HT-29 (cell line): ENCODE measurements at regions not wholly inside any gene's neighbourhood (a gene's known extent, or its start where the extent isn't known, plus 50 kb on each side); places are given as distances from the start of the nearest gene placed in this dataset.
"Not testable (repeated sequence)": the region's sequence is repeated elsewhere in the genome, so short reads cannot be mapped to it uniquely, and the experiment has no call there.

Experiments
- DNase-seq: peaks from one replicate; pipeline ENCODE4 v3.0.0-alpha.2; 2015; ENCODE audit warnings: low spot score

DNA sequence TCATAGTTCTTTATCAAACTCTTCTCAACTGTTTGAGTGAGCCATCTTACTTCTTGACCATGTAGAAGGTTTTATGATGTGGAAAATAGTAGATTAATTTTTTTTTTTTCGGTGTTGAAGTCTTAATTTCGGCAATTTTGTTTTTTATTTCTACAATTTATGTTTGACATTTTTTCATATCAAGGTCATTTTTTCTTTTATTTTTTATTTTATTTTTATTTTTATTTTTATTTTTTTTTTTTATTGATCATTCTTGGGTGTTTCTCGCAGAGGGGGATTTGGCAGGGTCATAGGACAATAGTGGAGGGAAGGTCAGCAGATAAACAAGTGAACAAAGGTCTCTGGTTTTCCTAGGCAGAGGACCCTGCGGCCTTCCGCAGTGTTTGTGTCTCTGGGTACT is 203.8 kb upstream of the CBLB start:
- not testable (repeated sequence) for DNase-seq

- not testable (repeated sequence) for DNase-seq
Observed at GRCh38 chr3:106073806-106074205, 205.0 kb upstream of the CBLB start.

GRCh38 chr3:106075731-106076130 is 206.9 kb upstream of the CBLB start:
- not testable (repeated sequence) for DNase-seq

GRCh38 chr3:106078635-106079034 is 209.8 kb upstream of the CBLB start:
- DNase-seq = no peak

DNA sequence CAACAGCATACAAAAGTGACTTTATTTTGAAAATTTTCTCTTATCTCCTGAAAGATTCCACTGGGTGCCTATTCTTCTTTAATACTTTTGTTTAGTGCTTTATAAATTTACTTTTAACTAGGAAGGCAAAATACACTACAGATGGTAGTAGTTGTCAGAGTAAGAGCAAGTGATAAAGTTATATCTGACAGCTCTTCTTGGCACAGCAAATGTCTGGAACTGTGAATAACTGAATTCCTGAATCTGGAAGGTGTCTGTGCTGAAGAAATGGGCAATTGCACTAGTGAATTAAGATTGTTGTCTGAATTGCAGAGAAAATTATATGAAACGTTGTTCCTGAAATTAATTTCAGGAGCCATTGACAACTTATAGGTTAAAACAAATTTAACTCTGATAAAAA is 213.8 kb upstream of the CBLB start:
- no peak for DNase-seq

- no peak for DNase-seq
Observed at GRCh38 chr3:106083207-106083606, 214.4 kb upstream of the CBLB start.

DNA sequence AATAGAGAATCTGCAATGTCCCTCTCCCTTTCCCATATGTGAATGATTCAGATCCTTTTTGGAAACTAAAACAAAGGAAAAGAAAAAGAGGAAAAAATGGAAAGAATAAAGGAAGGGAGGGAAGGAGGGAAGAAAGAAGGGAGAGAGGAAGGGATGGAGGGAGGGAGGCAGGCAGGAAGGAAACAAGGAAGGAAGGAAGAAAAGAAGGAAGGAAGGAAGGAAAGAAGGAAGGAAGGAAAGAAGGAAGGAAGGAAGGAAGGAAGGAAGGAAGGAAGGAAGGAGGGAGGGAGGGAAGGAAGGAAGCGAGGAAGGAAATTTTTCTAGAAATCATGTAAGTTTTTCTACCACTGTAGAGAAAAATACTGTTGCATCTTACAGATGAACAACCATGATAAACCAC is 215.0 kb upstream of the CBLB start:
- no peak for DNase-seq

- no peak for DNase-seq
Observed at GRCh38 chr3:106086038-106086437, 217.2 kb upstream of the CBLB start.

DNA sequence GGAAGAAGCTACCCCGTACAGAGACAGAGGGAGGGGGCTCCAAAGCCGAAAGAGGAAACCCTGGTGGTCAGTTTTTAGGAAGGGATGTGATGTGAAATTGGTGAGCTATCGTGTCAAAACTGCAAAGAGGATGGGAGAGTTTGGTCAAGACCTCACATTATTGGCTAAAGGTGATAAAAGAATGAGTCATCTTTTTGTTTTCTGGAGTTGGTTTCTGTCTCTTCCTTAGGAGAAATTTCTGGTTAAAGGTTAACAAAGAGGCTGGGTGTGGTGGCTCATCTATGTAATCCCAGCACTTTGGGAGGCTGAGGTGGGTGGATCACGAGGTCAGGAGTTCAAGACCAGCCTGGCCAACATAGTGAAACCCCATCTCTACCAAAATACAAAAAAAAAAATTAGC is 217.8 kb upstream of the CBLB start:
- no peak for DNase-seq

- DNase-seq = no peak
Observed at GRCh38 chr3:106088304-106088703, 219.5 kb upstream of the CBLB start.

- no peak for DNase-seq
Observed at GRCh38 chr3:106088899-106089298, 220.1 kb upstream of the CBLB start.

GRCh38 chr3:106089806-106090205 is 221.0 kb upstream of the CBLB start:
- DNase-seq = no peak

- DNase-seq = no peak
Observed at GRCh38 chr3:106092792-106093191, 224.0 kb upstream of the CBLB start.

DNA sequence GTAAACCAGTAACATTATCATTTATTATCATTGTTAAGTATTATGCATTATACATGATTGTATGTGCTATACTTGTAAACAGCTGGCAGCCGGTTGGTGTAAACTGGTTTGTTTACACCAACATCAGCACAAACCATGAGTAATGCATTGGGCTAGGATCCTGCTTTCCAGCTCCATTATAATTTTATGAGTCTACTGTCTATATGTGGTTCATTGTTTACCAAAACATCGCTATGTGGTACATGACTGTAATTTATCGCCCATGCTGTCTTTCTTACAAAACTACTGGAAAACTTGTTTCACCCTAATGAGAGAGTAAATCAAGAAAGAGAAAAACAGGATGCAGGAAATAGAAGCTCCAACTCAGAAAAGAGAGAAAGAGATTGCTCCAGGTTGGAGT is 224.8 kb upstream of the CBLB start:
- DNase-seq = no peak

GRCh38 chr3:106097817-106098435 is 229.1 kb upstream of the CBLB start:
- DNase-seq = no peak

DNA sequence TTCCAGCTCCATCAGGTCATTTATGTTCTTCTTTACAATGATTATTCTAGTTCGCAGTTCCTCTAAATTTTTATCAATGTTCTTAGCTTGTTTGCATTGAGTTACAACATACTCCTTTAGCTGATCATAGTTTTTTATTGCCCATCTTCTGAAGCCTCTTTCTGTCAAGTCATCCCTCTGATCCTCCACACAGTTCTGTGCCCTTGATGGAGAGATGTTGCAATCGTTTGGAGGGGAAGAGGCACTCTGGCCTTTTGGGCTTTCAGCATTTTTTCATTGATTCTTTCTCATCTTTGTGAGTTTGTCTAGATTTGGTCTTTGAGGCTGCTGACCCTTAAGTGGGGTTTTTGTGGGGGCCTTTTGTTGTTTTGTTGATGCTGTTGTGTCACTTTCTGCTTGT is 234.6 kb upstream of the CBLB start:
- no peak for DNase-seq

DNA sequence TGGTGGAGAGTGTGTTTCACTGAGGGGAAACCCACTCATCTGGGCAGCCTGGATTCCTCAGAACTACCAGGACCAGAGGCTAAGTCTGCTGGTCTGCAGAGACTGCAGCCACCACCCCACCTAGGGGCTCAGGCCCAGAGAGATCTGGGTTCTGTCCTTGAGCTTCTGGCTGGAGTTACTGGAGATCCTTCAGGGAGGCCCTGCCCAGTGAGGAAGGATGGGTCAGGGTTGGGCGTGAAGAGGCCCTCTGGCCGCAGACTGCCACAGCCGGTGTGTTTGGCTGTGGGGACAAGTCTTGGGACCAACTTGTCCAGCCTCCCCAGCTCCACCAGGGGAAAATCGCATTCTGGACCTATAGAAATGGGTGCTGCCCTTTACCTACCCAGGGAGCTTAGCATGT is 235.3 kb upstream of the CBLB start:
- DNase-seq = no peak

GRCh38 chr3:106108925-106109324 is 240.1 kb upstream of the CBLB start:
- DNase-seq = no peak

DNA sequence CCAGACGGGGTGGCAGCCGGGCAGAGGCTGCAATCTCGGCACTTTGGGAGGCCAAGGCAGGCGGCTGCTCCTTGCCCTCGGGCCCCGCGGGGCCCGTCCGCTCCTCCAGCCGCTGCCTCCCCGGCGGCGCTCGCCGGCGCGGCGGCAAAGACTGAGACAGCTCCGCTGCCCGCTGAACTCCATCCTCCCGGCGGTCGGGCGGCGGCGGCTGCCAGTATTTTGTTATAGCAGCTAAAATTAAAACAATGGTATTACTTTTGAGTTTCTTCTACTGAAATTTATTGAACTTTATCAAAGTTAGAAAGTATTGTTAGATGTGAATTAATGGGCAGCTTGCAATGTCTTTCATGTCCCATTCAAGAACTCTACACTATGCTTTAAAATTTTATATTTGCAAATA is 243.7 kb upstream of the CBLB start:
- not testable (repeated sequence) for DNase-seq

DNA sequence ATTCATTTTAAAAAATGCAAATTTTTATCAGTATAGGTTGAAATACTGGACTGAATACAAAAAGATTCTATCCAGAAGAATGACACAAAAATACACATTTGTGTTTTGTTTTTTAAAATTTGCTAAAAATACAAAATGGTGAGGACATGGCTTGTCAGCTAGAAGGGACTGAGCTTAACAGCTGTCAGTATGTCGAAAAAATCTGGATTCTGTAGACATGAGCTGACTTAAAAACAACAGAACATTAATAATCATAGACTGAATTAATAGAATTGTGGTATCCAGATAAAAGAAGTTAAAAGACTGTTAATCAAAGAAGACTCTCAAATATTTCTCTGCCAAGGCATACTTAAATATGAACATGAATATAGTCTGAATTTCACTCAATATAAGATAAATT is 244.9 kb upstream of the CBLB start:
- no peak for DNase-seq

DNA sequence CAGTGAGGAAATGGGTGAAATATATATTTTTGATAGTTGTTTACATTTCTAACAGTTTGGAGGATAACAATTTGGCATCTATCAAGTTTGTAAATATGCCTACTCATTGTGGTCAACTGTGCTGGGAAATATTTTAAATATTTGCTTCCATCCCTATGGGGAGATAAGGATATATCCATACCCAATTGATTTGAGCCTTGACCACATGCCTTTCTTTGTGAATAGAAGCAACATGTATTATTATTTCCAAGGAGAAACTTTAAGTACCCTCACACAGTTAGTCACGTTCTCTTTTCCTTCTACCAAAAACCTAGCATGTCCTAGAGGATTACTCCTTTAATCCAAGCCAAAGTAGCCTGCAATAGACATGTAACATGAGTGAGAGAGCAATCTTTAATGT is 245.4 kb upstream of the CBLB start:
- no peak for DNase-seq

GRCh38 chr3:106114848-106115247 is 246.0 kb upstream of the CBLB start:
- no peak for DNase-seq

DNA sequence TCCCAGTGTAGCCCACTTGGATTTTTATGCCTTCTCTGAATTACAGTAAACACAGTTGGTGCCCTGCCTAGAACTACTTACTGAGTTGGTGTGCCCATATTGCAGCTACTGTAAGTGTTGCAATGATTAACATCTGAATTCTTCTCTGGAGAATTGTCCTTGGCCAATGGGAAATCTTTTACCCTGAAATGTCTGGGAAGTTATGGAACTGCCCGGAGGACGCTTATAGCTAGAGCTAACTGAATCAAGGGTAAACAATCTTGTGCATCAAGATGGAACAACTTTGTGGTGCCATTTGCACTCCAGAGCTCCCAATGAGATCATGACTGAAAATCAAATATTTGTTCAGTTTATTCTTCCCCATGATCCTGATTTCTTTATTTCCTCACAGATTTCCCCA is 246.7 kb upstream of the CBLB start:
- no peak for DNase-seq

DNA sequence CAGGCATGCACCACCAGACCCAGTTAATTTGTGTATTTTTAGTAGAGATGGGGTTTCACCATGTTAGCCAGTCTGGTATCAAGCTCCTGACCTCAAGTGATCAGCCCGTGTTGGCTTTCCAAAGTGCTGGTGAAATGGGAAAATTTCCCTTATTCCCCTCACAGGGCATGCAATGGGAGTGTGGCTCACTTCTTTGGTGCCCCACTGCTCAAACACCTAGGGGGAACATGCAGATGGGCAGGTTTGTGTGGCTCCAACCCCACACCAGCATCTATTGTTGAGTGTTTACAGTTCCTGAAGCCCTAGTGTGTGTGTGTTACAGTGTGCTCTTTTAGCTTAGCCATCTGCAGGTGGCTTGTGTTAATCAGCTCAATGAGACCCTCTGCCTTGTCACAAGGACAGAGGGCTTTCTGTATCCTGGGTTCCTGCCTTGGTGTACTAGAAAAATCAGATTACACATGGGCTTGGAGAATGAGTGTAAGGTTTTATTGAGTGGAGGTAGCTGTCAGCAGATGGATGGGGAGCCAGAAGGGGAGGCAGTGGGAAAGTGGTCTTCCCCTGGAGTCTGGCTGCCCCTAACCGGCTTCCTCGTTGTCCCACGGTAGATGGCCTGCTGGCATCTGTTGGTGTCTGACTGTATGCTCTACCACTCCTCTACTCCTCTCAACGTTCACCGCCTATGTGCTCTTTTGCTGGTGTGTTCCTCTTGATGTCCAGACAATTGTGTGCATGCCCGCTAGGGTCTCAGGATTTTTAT is 248.1 kb upstream of the CBLB start:
- no peak for DNase-seq
